Fibroblast of skin of right biceps (primary cell): ENCODE measurements at regions not wholly inside any gene's neighbourhood (a gene's known extent, or its start where the extent isn't known, plus 50 kb on each side); places are given as distances from the start of the nearest gene placed in this dataset.
A peak's percentile ranks its signal among the peaks of the same experiment; 100 is the strongest.
"Not testable (repeated sequence)": the region's sequence is repeated elsewhere in the genome, so short reads cannot be mapped to it uniquely, and the experiment has no call there.

Source experiments
- DNase-seq: peaks from one replicate; pipeline ENCODE4 v3.0.0-alpha.2; 2013

- DNase-seq, result peak; percentile 44
Observed at GRCh38 chr7:104264285-104264684, 56.5 kb upstream of the ORC5 start.

- peak; percentile 3 for DNase-seq
Observed at GRCh38 chr7:104267701-104268368, 60.0 kb upstream of the ORC5 start.

GRCh38 chr7:104271948-104272347 lies 56.5 kb upstream of the LHFPL3 start:
- no peak for DNase-seq

DNA sequence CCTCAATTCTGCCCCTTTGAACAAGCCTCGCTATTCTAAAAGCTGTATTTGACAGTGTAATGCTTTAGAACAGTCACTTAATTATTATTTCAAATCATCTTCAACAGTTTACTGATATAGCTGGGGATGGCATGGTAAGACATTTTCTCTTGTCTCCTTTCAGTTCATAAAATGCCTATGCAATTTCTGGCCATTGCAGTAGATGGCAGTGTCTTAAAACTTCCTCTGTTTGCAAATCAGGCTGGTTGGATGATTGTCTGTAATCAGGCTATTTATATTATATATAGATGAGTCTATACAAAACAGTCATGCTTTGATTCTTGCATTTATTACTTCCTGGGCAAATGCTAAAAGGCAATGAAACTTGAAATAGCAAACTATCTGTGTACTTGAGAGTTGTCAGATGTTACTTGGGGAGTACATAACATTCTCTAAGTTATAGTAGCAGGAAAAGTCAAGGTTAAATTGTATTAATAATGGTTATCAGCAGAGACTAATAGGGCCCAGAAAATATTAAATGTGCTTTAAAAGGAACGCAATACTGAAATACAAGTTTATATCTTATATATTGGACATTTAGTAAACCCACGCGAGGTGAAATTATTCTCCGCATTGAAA lies 55.5 kb upstream of the LHFPL3 start:
- DNase-seq, result peak; percentile 37

- no peak for DNase-seq
Observed at GRCh38 chr7:104275900-104276299, 52.5 kb upstream of the LHFPL3 start.

GRCh38 chr7:104276730-104277129 lies 51.7 kb upstream of the LHFPL3 start:
- not testable (repeated sequence) for DNase-seq
